NT2/D1 (cell line): ENCODE measurements at regions not wholly inside any gene's neighbourhood (a gene's known extent, or its start where the extent isn't known, plus 50 kb on each side); places are given as distances from the start of the nearest gene placed in this dataset.

ENCODE experiments used
- SUZ12 ChIP-seq: IDR thresholded peaks from 2 replicates; pipeline ENCODE4 v1.6.1; 2011; ENCODE audit not compliant: insufficient read length, insufficient read depth; ENCODE audit errors: extremely low read depth
- YY1 ChIP-seq: IDR thresholded peaks from 2 replicates; pipeline ENCODE4 v1.6.1; 2011; ENCODE audit not compliant: insufficient read length, insufficient read depth

GRCh38 chr6:154570505-154570904, 60.0 kb upstream of the CNKSR3 start:
- TF ChIP-seq YY1, result no peak
- TF ChIP-seq SUZ12, result no peak
